ENCODE measurements at regions not wholly inside any gene's neighbourhood (a gene's known extent, or its start where the extent isn't known, plus 50 kb on each side); places are given as distances from the start of the nearest gene placed in this dataset.

DNA sequence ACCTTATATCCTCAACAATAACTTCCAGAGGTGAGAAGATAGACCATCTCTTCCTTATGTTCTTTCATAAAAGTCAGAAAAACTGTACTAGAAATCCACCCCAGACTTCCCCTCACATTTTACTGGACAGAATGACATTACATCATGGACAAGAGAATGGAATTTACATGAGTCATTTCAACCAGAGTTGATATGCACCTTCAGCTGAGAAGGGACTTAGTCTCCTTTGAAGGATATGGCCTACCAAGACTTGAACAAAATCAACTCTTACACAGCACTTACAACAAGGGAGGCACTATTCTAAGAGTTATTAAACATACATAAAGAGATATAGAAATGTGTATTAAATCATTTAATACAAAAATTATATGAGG is 380.0 kb upstream of the DPH6 start:
- H3K27me3 Mint-ChIP-seq, result peaks cover 2% of the 10 kb centered on the region
- no peaks in the 10 kb centered on the region for H3K4me1 Mint-ChIP-seq
- H3K9me3 Mint-ChIP-seq (ENCODE audit: low read depth), result peaks cover 1% of the 10 kb centered on the region
- DNase-seq (no peak), ATAC-seq (no peak)
- intact Hi-C loops (cut with DNase I, micrococcal nuclease), result no loop called here
- ChIA-PET CTCF (no interaction called here), POLR2A (no interaction called here)
- no peak overlapping the region for H3K4me3 Mint-ChIP-seq
- H3K27ac Mint-ChIP-seq, result no peak overlapping the region
- no peaks in the 10 kb centered on the region for H3K36me3 Mint-ChIP-seq (ENCODE audit: low read depth)

GRCh38 chr15:35928847-35929246 is 382.9 kb upstream of the DPH6 start:
- intact Hi-C loops (cut with DNase I, micrococcal nuclease), result no loop called here
- Mint-ChIP-seq H3K9me3 (ENCODE audit: low read depth) (no peaks in the 10 kb centered on the region), H3K27me3 (no peaks in the 10 kb centered on the region), H3K36me3 (ENCODE audit: low read depth) (no peaks in the 10 kb centered on the region), H3K4me1 (no peaks in the 10 kb centered on the region), H3K27ac (no peak overlapping the region), H3K4me3 (no peak overlapping the region)
- CTCF ChIA-PET, result no interaction called here
- POLR2A ChIA-PET, result no interaction called here
- DNase-seq, result no peak
- no peak for ATAC-seq

DNA sequence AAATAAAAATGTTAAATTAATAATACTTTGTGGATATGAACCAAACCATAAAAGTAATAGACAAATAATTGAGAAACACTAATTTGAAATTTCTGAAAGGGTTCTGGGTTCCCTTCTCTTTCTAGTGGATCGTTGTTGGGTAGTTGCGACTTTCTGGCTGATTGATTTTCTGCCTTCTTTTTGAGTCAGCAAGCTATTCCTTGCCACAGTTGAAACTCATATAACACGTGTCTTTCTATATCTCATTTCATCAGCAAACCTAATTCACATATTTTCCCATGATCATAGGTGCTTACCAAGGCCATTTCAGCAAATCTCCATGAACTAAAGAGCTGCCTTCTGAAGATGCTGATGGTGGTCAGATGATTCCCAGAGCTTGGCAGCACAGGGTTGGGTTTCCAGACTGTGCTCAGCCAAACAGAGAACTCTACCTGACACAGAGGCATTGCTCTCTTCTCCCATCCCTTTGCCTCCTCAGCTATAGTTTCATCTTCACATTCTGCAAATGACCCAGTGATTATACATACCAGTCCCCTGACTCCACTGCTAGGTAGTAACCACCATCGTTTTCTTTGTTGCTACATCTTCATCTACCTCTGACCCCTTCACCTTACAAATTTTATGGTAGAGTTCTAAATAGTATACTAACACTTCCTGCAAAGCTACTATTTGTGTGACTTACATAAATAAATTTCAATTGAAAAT is 383.9 kb upstream of the DPH6 start:
- intact Hi-C loops (cut with DNase I, micrococcal nuclease), result no loop called here
- ChIA-PET CTCF (interaction anchor here (0.6 kb wide), 1 partner anchor 94 kb away, joined by 3 read pairs; no protein-coding TSS in a partner anchor), POLR2A (no interaction called here)
- Mint-ChIP-seq H3K27ac (no peak overlapping the region), H3K36me3 (ENCODE audit: low read depth) (no peaks in the 10 kb centered on the region), H3K4me3 (no peak overlapping the region), H3K4me1 (no peaks in the 10 kb centered on the region), H3K27me3 (no peaks in the 10 kb centered on the region), H3K9me3 (ENCODE audit: low read depth) (no peaks in the 10 kb centered on the region)
- ATAC-seq (no peak), DNase-seq (no peak)

- Mint-ChIP-seq H3K4me1 (no peaks in the 10 kb centered on the region), H3K27me3 (no peaks in the 10 kb centered on the region), H3K4me3 (no peak overlapping the region), H3K27ac (no peak overlapping the region), H3K36me3 (ENCODE audit: low read depth) (no peaks in the 10 kb centered on the region), H3K9me3 (ENCODE audit: low read depth) (no peaks in the 10 kb centered on the region)
- intact Hi-C loops (cut with DNase I, micrococcal nuclease), result no loop called here
- CTCF ChIA-PET, result no interaction called here
- POLR2A ChIA-PET, result no interaction called here
- no peak for ATAC-seq
- DNase-seq, result no peak
These were observed 385.9 kb upstream of the DPH6 start for GRCh38 chr15:35931799-35932341.

DNA sequence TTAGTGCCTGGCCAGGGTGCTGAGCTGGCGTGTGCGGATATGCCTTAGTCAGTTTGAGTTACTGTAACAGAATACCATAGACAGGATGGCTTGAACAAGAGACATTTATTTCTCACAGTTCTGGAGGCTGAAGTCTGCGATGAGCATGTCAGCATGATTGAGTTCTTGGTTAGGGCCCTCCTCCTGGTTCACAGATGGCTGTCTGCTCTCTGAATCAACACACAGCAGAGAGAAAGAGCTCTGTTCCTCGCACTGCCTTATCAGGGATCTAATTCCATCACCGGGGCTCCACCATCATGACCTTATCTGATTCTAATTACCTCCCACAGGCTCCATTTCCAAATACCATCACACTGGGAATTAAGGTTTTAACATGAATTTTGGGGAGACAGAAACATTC is 386.6 kb upstream of the DPH6 start:
- ChIA-PET CTCF (no interaction called here), POLR2A (no interaction called here)
- ATAC-seq (no peak), DNase-seq (no peak)
- Mint-ChIP-seq H3K27me3 (no peaks in the 10 kb centered on the region), H3K27ac (no peak overlapping the region), H3K9me3 (ENCODE audit: low read depth) (no peaks in the 10 kb centered on the region), H3K4me1 (no peaks in the 10 kb centered on the region), H3K36me3 (ENCODE audit: low read depth) (no peaks in the 10 kb centered on the region), H3K4me3 (no peak overlapping the region)
- intact Hi-C loops (cut with DNase I, micrococcal nuclease), result no loop called here

DNA sequence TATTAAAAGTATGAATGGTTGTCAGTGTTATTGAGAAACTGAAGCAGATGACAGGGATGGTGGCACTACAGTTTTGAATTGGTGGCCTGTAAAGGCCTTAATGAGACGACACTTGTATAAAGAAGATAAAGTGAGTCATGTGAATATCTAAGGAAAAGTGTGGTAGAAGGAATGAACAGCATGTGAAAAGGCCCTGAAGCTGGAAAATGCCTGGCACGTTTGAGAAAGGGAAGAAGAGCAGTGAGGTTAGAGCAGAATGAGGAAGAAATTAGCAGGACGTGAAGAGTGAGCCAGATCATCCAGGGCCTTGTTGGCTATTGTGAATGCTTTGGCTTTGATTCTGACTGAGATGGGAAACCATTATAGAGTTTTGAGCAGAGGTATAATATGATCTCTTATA is 387.6 kb upstream of the DPH6 start:
- no peaks in the 10 kb centered on the region for H3K27me3 Mint-ChIP-seq
- no peaks in the 10 kb centered on the region for H3K36me3 Mint-ChIP-seq (ENCODE audit: low read depth)
- intact Hi-C loops (cut with DNase I, micrococcal nuclease), result no loop called here
- ChIA-PET POLR2A (no interaction called here), CTCF (no interaction called here)
- no peak overlapping the region for H3K27ac Mint-ChIP-seq
- DNase-seq (no peak), ATAC-seq (no peak)
- no peaks in the 10 kb centered on the region for H3K4me1 Mint-ChIP-seq
- no peak overlapping the region for H3K4me3 Mint-ChIP-seq
- H3K9me3 Mint-ChIP-seq (ENCODE audit: low read depth), result no peaks in the 10 kb centered on the region

DNA sequence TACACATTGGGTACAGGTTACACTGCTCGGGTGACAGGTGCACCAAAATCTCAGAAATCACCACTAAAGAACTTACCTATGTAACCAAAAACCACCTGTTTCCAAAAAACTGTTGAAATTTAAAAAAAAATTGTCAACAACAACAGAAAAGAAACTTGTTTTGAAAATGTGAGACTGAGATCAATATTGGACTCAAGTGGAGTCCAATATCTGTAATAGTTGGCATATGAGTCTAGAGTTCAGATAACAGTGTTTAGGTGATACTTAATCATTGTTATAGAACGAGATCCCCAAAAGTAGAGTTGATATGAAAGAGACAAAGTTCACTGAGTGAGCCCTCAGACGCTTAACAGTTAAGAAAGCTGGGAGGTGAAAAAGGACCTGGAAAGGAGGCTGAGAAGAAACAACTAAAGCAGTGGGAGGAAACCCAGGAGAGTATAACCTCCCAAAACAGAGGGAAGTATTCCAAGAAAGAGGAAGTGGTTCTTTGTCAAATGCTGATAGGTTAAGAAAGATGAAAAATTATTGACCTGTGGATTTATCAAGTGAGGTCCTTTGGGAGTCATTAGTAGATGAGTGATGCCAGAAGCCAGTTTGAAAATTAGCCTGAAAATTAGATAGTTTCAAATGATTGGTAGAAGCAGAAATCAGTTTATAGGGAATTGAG is 388.6 kb upstream of the DPH6 start:
- ChIA-PET CTCF (no interaction called here), POLR2A (no interaction called here)
- Mint-ChIP-seq H3K4me1 (no peaks in the 10 kb centered on the region), H3K36me3 (ENCODE audit: low read depth) (no peaks in the 10 kb centered on the region), H3K27me3 (no peaks in the 10 kb centered on the region), H3K9me3 (ENCODE audit: low read depth) (no peaks in the 10 kb centered on the region), H3K27ac (no peak overlapping the region), H3K4me3 (no peak overlapping the region)
- intact Hi-C loops (cut with DNase I, micrococcal nuclease), result no loop called here
- DNase-seq (no peak), ATAC-seq (no peak)

DNA sequence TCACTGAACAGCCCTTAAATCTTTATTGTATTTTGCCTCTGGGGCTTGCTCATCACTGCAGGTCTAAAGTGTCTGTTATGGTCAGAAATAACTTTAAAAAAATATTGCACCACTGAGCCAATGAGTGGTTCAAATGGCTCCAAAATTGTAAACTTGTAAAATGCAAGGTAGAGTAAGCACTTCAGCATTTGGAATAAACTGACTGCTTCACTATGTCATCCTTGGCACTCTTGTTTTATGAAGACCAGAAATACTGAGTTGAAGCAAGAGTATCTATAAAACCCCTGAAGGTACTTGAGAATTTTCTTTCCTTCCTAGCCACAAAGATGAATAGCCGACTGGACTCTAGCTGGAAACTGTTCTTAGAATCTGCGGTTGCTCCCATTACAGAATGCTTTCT is 390.3 kb upstream of the DPH6 start:
- Mint-ChIP-seq H3K27ac (no peak overlapping the region), H3K27me3 (no peaks in the 10 kb centered on the region), H3K4me1 (no peaks in the 10 kb centered on the region), H3K9me3 (ENCODE audit: low read depth) (no peaks in the 10 kb centered on the region), H3K4me3 (no peak overlapping the region), H3K36me3 (ENCODE audit: low read depth) (no peaks in the 10 kb centered on the region)
- intact Hi-C loops (cut with DNase I, micrococcal nuclease), result no loop called here
- DNase-seq, result no peak
- CTCF ChIA-PET, result no interaction called here
- POLR2A ChIA-PET, result no interaction called here
- no peak for ATAC-seq

DNA sequence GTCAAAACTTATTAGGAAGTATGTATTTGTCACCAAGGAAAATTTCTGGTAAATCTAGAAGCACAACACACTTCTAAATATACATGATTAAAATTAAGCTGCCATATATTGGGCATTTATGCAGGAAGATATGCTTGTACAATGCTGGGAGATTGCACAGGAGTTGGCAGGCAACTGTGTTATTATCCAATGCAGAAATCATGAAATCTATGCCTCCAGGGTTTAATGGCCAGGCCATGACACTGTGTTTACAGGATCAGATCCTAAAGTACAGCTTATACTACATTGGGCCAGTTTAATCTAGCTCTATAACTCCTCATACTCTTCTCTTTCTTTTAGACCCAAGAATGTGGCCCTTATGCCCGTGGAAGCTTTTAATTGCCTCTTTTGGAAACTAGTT is 391.4 kb upstream of the DPH6 start:
- CTCF ChIA-PET, result no interaction called here
- Mint-ChIP-seq H3K27ac (no peak overlapping the region), H3K4me1 (no peaks in the 10 kb centered on the region), H3K9me3 (ENCODE audit: low read depth) (no peaks in the 10 kb centered on the region), H3K36me3 (ENCODE audit: low read depth) (no peaks in the 10 kb centered on the region), H3K27me3 (no peaks in the 10 kb centered on the region), H3K4me3 (no peak overlapping the region)
- ATAC-seq, result no peak
- intact Hi-C loops (cut with DNase I, micrococcal nuclease), result no loop called here
- no peak for DNase-seq
- POLR2A ChIA-PET, result no interaction called here

DNA sequence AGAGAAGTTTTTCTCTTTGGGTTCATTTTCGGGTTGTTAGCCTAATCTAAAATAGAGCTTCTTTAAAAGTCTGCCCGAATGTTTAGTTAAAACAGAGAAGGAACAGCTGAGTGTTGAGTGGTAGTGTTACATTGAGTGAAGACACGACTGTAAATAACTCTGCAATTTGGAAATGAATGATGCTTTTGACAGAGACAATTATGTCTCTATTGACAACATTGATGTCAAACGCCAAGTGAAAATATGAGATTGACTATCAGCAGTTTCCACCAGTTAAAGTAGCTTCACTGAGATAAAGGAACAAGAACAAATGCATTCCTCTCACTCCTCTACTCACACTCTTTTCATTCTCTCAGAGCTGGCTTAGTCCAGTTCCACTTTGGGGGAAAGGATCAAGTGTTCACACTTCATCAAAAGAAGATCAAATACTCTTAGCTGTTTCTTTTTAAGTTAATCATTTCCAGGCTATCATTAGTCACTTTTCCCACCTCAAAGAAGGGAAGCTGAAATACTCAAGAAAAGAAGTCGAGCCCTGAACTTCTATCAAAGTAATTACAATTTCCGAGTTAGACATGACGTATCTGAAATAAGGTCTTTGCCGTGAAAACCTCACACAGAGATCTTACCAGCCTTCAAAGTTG is 399.1 kb upstream of the DPH6 start:
- DNase-seq, result no peak
- Mint-ChIP-seq H3K4me3 (no peak overlapping the region), H3K4me1 (no peaks in the 10 kb centered on the region), H3K36me3 (ENCODE audit: low read depth) (no peaks in the 10 kb centered on the region), H3K27me3 (no peaks in the 10 kb centered on the region), H3K27ac (no peak overlapping the region), H3K9me3 (ENCODE audit: low read depth) (peaks cover 4% of the 10 kb centered on the region)
- no peak for ATAC-seq
- intact Hi-C loops (cut with DNase I, micrococcal nuclease), result no loop called here
- CTCF ChIA-PET, result no interaction called here
- POLR2A ChIA-PET, result no interaction called here

DNA sequence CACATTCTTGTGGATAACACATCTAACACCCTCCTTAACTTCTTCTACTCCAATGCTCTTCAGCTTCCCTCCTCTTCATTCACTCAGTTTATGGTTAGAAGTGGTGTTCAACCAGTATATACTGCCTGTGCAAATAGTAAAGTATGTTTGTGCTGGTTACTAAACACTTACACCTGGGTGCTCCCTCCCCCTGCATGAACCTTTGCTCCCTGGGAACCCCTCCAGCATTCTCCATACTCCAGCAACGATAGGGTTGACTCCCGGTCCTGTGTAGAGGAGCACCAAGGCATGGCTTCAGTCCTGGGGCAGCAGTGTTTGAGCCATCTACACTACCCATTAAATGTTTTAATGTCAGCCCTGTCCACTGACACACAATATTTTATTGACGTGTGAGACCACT is 407.5 kb upstream of the DPH6 start:
- H3K36me3 Mint-ChIP-seq (ENCODE audit: low read depth), result no peaks in the 10 kb centered on the region
- H3K27ac Mint-ChIP-seq, result no peak overlapping the region
- no peaks in the 10 kb centered on the region for H3K4me1 Mint-ChIP-seq
- H3K27me3 Mint-ChIP-seq, result peaks cover 2% of the 10 kb centered on the region
- ChIA-PET CTCF (no interaction called here), POLR2A (no interaction called here)
- no peak overlapping the region for H3K4me3 Mint-ChIP-seq
- no peak for DNase-seq
- H3K9me3 Mint-ChIP-seq (ENCODE audit: low read depth), result peaks cover 2% of the 10 kb centered on the region
- intact Hi-C loops (cut with DNase I, micrococcal nuclease), result loop anchor here in 1 of 2 experiments (2.0 kb wide), 1 partner anchor 21 kb away; no protein-coding TSS in a partner anchor
- no peak for ATAC-seq

DNA sequence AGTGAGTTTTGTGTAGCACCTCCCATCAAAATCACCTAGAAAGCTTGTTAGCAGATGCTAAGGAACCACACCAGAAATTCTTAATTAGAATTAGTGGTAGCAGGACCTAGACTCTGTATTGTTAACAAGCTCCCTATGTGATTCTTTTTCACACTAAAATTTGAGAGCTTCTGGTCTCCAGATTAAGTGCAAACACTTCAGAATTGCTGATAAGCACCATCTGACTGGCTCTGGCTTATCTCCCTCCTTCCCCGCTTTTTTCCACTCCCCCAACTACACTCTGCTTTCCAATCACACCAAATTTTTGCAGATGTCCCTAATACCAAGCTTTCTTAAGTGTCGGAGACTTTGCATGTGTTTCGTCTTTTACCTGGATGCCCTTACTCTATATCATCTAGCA is 410.1 kb upstream of the DPH6 start:
- ChIA-PET POLR2A (no interaction called here), CTCF (interaction anchor here (1.0 kb wide), 1 partner anchor 179 kb away, joined by 3 read pairs; no protein-coding TSS in a partner anchor)
- H3K4me1 Mint-ChIP-seq, result no peaks in the 10 kb centered on the region
- no peak for ATAC-seq
- H3K4me3 Mint-ChIP-seq, result no peak overlapping the region
- intact Hi-C loops (cut with DNase I, micrococcal nuclease), result no loop called here
- no peak overlapping the region for H3K27ac Mint-ChIP-seq
- H3K36me3 Mint-ChIP-seq (ENCODE audit: low read depth), result no peaks in the 10 kb centered on the region
- DNase-seq, result no peak
- H3K27me3 Mint-ChIP-seq, result peaks cover 2% of the 10 kb centered on the region
- H3K9me3 Mint-ChIP-seq (ENCODE audit: low read depth), result no peaks in the 10 kb centered on the region

Measured in activated CD4-positive, alpha-beta T cell treated with anti-CD3 and anti-CD28 coated beads for 36 hours (primary cell).